Renal cortical epithelial cell (primary cell): ENCODE measurements at regions not wholly inside any gene's neighbourhood (a gene's known extent, or its start where the extent isn't known, plus 50 kb on each side); places are given as distances from the start of the nearest gene placed in this dataset.
"Not testable (repeated sequence)": the region's sequence is repeated elsewhere in the genome, so short reads cannot be mapped to it uniquely, and the experiment has no call there.

Source experiments
- DNase-seq: peaks from one replicate; pipeline ENCODE4 v3.0.0-alpha.2; 2011; ENCODE audit warnings: low read depth

DNA sequence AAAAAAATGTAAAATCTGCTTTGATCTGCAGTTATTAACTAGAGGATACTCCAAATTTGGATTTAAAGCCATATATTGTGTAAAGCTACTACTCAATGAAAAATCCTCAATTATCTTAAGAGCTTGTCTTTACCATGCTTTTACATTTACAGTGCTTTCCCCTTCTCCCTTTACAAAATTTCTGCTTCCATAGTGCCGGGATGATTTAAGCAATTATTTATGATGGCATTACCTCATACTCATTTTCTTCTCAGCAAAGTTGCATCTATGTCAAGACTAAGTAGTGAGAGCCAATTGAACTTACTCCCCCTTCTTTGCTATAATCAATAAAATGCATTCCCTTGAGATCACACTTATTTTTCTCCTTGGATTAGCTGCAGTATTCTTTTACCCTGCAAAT, 505.4 kb upstream of the AGA start:
- no peak for DNase-seq

DNA sequence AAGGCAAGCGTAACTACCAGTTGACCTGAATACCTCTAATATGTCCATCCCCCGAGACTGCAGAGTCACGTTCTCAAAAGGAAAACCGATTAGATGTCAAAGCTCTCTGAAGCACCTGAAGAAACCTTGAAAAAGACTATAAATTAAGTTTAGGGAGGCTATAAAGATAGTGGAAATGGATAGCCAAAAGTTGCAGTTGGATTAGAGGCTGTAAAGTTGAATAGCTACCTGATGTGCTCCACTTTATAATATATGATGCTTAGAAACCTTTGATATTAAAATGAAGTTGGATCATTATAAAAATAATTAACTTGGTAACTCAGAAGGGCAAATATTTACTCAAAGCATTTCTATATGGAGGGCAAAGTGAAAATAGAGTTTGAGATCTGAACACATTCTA, 506.6 kb upstream of the AGA start:
- no peak for DNase-seq

DNA sequence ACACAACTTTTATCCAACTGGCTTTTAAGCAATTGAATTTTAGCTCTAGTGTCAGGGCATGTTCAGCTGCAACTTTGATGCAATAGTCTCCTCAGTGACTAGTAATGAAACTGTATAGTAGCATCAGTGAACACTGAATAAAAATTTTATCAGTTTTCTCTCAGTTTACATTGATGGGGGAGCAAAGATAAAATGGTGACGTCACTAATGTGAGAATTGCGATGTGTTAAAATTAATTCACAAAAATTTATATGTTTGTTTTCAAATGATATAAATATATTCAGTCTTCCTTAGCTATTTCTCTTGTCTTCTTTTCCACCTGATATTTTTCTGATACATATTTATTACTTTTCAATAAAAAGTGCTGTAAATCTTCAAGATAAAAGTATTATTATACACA, 508.8 kb upstream of the AGA start:
- DNase-seq: no peak

DNA sequence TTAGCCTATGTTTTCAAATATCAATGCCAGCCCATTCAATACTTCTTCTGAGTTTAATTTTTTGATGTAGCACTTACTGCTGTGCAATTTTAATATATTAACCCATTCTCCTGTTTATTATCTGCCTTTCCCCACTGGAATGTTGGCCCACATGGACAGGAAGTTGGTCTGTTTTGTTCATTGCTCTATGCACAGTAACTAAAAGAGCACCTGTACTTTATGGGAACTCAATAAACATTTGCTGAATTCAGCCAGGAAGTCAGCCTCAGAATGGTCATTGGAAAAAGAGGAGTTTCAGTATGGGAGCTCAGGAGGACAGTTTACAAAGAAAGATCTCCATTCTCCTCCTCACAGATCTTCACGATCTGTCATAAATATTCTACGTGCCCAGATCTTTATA, 510.5 kb upstream of the AGA start:
- DNase-seq: no peak

DNA sequence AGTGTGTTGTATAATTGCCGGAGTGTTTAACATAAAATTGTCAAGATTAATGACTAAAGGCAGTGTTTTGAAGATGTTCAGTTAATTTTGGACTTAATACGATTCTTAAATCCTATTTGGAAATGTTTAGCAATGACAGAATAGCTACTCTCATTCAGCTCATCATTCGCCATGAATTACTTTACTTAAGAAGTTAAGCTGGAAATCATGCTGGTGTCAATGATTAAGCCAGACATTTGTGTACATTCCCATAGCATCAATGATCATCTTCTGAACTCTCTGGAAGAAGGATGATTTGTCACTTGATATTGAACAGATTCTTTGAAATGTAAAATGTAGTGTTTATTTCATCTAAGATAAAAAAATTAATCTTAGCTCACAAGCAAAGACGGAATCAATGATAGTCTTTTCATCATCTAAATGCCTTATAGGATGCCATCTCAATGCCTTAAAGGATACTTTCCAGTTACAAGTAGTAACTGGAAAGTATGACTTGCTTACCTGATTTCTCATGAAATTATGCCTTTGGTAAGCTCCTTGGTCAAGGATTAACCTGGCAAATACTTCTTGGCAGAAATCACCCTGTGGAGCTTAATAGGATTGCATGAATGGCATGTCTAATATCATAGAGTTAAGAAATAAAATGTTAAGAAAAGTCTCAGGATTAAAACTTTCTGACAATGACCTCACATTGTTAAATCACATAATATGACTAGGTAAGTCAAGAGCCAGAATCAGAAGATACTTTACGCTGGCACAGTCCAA, 515.5 kb upstream of the AGA start:
- DNase-seq: peak; percentile 36

DNA sequence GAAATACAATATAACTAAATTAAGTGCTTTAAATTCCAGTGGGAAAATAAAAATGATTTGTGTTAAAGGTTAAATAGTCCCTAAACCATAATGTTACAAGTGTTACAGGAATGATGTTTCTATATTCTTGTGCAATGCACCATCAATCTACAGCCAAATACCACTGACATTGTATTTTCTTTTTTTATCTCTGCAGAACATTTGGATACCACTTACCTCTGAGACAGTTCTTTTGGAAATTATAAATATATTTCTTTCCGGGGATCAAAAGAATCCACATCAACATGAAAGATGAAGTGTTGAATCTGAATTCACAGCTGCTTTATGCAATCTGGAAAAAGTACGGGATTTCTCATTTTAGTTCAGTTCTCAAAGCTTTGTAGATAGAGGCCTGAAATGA, 518.3 kb upstream of the AGA start:
- no peak for DNase-seq

DNA sequence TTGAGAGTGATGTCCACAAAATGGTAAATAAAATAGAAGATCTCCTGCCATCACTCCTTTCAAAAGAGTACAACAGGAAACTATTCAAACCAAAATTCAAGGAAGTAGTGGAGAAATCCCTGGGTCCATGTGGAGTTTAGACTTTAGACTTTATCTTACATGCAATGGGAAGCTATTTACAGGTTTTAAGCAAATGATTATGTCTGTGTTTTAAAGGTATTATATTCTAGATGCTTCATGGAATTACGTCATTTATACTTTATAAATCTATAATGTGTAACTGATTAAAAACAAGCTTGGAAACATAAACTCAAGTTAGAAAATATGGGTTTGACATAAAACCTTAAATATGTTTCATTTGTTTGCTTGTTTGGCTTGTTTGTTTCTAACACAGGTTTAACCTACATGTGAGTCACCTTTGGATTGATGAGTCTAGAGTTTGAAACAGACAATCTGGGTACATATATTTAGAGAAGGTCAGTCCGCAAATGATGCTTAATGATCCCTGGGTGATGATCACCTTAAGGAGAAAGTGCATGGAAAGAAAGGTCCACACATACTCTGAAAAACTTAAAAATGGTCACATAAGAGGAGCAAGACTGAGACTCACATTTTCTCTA, 519.6 kb upstream of the AGA start:
- DNase-seq: no peak

DNA sequence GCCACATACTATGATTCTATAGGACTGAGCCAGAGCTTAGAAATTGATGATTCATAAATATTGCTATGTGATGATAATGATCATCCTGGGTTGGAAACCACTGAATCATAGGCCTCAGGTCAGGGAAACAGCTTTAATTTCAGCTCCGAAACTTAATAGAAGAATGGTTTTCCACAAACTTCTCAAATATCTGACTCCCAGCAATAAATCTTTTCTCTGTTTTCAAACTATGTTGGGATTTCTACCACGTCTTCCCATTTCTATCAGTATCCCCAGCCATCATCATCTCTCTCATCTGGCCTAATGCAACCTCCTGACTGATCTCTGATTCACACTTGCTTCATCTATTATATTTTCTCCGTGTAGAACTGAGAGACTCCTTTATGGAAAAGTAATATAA, 521.8 kb upstream of the AGA start:
- DNase-seq: peak; percentile 45

DNA sequence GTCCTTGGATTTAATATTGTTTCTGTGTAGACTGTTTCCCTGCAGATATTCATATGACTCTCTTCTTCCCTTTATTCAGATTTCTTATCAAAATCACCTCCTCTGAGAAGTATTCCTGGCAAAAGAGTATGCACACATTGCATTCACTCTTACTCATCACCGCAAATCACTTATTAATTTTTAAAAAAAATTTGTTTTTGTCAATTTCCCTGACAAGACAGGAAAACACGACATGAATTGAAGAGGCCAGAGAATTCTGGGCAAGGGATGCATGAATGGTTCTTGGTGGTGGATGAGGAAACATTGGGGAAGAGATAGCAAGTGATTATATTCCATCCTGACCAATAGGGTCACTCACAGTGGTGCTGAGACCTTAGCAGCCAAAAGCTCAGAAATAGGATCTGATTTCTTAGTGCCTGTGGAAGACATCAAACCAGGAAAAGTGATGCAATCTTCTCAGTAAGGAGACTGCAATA, 522.5 kb upstream of the AGA start:
- peak; percentile 91 for DNase-seq

DNA sequence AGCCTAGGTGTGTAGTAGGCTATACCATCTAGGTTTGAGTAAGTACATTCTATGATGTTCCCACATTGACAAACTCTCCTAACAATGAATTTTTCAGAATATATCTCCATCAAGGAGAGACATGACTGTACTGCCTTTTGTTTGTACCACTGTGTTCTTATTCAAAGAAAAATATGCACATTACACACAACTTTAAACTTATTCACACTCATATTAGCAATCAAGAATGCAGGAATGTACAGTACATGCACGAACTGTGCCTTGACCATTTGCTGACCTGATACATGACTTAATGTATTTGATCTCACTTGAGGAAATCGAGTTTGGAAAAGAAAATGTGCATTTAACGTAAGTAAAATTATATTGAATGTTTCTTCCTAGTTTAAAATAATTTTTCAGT, 525.1 kb upstream of the AGA start:
- DNase-seq: no peak

DNA sequence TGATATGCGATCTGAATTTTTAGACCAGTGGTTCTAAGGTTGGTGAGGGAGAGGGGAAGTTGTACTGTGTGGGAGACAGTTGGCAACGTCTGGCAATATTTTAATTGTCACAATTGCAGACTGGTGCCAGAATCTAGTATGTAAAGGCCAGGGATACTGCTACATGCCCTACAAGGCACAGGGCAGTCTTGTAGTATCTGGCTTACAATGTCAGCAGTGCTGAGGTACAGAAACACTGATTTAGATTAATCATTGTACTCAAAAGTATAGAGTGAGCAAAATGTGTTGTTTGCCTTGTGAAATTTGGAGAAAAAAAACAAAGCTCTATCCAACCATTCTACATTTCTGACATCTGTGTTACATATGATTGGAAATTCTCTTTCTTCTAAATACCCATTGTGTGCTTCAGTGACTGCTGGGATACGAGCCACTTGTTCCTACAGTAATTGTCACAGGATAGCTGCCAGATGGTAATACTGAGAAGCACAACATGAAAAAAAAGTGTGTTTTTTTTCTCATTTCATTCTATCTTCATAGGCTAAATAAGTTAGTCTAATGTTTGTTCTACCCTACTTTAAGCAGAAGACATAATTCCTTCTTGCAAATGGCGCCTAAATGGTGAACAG, 526.7 kb upstream of the AGA start:
- DNase-seq: no peak

DNA sequence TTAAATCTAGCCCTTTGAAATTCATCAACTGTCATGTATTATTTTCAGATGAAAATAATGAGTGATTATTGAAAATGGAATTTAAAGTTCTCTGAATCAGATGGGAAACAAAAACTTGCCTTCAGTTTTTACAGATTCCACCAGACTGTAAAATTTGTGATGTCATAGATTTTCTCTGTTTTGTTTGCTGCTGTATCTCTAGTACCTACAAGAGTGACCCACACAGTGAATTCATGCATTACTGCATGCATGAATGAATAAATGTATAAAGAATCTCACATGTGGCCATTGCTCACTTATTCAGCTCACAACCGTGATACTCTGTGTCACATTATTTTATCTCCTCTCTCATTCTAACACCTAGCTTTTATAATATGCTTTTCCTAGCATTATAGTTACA, 532.2 kb upstream of the AGA start:
- peak; percentile 22 for DNase-seq

DNA sequence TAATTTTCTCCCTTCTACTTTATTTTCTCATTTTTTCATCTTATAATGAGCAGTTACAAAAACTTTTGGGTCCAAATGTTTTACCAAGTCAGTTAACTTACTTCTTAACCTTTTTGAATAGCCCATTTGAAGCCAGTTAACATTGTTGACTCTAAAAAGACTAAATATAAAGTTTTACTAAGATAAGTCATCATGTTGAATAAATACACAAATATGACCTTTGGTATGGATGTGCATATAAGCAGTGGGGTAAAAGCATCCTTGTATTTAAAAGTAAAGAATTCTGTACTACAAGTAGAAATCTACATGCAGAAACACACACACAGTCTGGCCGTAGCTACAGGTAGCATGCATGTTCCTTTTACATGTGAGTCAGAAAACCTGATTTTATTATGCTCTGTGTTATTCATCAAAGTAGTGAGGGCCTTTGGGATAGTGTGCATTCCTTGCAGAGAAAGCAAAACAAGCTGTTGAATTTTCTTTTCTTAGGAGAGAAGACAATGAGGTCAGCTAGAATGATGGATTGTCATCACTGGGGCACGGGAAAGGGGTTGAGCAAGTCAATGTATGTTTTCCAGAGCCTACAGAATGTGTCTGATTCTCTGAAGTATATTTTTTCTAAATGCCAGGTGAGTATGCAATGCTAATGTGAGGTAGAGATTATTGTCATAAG, 533.2 kb upstream of the AGA start:
- no peak for DNase-seq

DNA sequence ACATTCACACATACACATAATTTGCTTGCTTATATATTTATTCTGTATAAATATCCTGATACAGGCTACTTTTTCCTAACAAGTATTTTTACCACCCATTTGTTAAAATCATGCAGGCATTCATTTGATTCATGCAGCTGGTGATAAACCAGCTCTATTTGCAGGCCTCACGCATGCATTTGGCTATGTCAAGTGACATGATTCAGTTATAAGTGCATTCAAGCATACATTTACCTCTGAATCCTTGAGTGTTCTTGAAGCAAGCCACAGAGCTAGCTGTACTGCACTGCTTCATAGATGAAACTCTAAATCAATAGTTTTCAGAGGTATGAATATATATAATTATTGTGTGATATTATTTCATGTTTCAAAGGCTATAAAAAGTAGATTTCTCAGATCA, 544.0 kb upstream of the AGA start:
- DNase-seq: peak; percentile 17

DNA sequence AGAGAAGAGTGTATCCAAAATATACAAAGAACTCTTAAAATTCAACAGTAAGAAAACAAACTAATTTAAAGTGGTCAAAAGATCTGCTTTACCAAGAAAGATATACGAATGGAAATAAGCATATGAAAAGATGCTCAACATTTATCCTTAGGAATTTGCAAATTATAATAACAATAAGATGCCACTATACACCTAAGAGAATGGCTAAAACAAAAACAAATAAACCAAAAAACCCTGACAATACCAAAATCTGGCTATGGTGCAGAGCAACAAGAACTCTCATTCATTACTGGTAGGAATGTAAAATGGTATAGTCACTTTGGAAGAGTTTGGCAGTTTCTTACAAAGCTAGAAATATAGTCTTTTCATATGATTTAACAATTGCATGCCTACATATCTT, 545.7 kb upstream of the AGA start:
- DNase-seq: no peak

DNA sequence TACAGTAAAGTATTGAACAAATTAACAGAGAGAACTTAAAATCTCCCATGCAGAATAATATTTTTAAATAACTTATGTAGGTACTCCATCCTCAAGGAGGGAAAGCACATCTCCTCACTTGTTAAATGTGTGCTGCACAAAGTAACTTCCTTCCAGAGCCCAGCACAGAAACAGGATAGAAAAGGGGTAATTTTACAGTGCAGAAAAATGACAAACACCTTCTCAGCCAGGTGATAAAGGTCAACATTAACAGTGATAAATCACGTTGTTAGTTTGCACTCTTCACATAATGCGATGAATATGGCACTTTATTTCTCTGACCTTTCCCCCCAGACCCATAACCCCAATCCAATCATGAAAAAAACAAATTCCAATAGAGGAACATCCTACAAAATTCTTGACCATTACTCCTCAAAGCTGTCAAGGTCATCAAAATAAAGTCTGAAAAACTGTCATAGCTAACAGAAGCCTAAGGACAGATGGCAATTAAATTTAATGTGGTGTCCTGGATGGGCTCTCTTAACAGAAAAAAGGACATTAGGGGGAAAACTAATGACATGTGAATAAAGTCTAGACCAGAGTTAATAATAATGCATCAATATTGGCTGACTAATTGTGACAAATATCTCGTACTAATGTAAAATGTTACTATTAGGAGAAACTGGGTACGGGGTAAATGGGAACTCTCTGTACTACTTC, 547.4 kb upstream of the AGA start:
- DNase-seq: no peak

DNA sequence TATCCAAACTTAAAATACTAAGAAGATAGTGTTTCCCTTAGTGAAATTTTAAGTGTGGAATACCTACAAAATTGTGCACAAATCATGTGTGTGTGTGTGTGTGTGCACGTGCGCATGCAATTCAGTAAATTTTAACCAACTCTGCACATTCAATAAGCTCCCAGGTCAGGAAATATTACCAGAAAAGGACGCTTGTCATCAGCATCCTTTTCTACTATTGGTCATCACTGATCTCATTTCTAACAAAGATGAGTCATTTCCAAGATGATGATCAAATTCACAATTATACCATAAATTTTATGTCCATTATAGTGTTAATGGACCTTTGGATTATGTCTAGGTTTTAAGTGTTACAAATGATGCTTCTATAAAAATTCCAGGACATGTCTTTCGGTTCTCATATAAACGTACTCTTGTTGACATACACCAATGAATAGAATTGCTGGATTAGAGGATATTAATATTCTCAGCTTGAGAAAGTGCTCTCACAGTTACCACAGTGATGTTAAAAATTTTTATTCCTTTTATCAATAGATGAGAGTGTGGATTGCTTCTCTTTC, 560.9 kb upstream of the AGA start:
- DNase-seq: no peak

DNA sequence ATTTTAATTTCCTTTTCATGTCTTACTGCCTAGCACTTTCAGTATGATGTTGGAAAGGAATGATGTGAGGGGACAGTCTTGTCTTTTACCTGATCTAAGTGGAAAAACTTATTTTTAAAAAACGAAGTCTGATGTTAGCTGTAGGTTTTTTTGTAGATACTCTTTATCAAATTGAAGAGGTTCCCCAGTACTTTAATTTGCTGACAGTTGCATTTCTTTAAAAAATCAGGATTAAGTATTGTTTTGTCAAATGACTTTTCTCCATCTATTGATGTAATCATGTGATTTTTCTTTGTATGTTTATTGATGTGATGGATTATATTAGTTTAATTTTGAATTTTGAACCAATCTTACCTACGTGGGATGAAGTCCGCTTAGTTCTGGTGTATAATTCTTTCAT, 568.4 kb upstream of the AGA start:
- DNase-seq: no peak

DNA sequence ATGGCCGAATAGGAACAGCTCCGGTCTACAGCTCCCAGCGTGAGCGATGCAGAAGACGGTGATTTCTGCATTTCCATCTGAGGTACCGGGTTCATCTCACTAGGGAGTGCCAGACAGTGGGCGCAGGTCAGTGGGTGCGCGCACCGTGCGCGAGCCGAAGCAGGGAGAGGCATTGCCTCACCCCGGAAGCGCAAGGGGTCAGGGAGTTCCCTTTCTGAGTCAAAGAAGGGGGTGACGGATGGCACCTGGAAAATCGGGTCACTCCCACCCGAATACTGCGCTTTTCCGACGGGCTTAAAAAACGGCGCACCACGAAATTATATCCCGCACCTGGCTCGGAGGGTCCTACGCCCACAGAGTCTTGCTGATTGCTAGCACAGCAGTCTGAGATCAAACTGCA, 572.8 kb upstream of the AGA start:
- not testable (repeated sequence) for DNase-seq

DNA sequence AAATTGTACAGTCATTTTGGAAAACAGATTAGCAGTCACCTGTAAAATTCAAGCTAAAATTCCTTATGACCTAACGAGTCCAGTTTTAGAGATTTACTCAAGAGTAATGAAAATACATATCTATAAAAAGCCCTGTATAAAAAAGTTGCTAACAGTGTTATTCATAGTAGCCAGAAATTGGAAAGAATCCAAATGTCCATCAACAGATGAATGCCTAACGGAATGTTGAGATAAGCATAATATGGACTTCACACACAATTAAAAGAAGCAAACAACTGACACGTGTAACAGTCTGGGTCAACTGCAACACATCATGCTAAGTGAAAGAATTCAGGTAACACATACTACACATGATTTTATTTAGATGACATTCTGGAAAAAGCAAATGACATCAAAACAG, 584.8 kb upstream of the AGA start:
- DNase-seq: no peak

DNA sequence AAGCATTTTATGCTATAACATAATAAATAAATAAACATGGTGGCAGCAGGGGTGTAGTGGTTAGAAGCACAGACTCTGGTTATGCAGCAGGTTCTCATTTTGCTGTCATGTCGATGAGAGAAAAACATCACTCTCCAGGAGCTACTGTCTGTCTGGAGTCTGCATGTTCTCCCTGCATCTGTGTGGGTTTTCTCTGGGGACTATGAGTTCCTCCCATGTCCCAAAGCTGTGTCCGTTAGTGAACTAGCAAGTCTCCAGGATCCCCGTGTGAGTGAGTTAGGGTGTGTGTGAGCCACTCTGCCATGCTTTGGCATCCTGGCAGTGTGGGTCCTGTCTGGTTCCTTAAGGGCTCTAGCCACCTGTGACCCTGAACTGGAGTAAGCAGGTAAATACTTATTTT, 585.6 kb upstream of the AGA start:
- DNase-seq: no peak

DNA sequence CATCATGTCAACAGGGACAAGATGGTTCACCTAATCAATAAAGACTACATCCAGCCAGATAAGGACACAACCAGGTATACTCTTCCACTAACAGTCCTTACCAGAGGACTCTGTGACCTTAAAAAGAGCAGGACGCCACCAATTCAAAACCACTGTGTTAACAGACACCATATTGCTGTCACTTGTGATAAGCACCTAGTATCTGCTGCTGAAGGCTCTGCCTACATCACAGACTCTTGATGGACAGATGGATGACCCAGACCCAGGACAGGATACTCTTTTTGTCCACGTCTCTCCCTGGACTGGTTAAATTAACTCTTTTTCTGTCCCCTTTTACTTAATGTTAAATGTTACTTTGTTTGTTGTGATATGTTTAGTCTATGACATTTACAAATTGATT, 586.2 kb upstream of the AGA start:
- DNase-seq: no peak
